ENCODE measurements at regions not wholly inside any gene's neighbourhood (a gene's known extent, or its start where the extent isn't known, plus 50 kb on each side); places are given as distances from the start of the nearest gene placed in this dataset.
A peak's percentile ranks its signal among the peaks of the same experiment; 100 is the strongest.

- no peak for DNase-seq
Measured at GRCh38 chr5:96284727-96285389, 148.2 kb downstream of the PCSK1 start.

- DNase-seq = no peak
Measured at GRCh38 chr5:96283589-96283988, 149.5 kb downstream of the PCSK1 start.

GRCh38 chr5:96282020-96282419 is 151.0 kb downstream of the PCSK1 start:
- DNase-seq = no peak

GRCh38 chr5:96280946-96281393 is 152.1 kb downstream of the PCSK1 start:
- DNase-seq = no peak

- no peak for DNase-seq
Measured at GRCh38 chr5:96279801-96280542, 153.1 kb downstream of the PCSK1 start.

- peak; percentile 72 to 91 (median 83) for DNase-seq
Measured at GRCh38 chr5:96278981-96279380, 154.1 kb downstream of the PCSK1 start.

GRCh38 chr5:96275051-96275450 is 158.0 kb downstream of the PCSK1 start:
- no peak for DNase-seq

GRCh38 chr5:96265487-96265886 is 167.6 kb downstream of the PCSK1 start:
- no peak for DNase-seq

GRCh38 chr5:96264047-96264446 is 169.0 kb downstream of the PCSK1 start:
- no peak for DNase-seq

GRCh38 chr5:96262105-96262504 is 170.9 kb downstream of the PCSK1 start:
- no peak for DNase-seq

GRCh38 chr5:96260009-96260408 is 173.0 kb downstream of the PCSK1 start:
- no peak for DNase-seq

- DNase-seq = peak in 1 of 3 donors; percentile 37
Measured at GRCh38 chr5:96259151-96259772, 173.8 kb downstream of the PCSK1 start.

- DNase-seq = no peak
Measured at GRCh38 chr5:96258692-96259091, 174.4 kb downstream of the PCSK1 start.

GRCh38 chr5:96257904-96258303 is 175.1 kb downstream of the PCSK1 start:
- DNase-seq = peak in 1 of 3 donors; percentile 79

- DNase-seq = peak in 1 of 3 donors; percentile 76
Measured at GRCh38 chr5:96256795-96257470, 176.1 kb downstream of the PCSK1 start.

- peak; percentile 47 to 95 (median 72) for DNase-seq
Measured at GRCh38 chr5:96254980-96255691, 177.9 kb downstream of the PCSK1 start.

GRCh38 chr5:96253140-96253539 is 179.9 kb downstream of the PCSK1 start:
- no peak for DNase-seq

- DNase-seq = no peak
Measured at GRCh38 chr5:96252596-96252995, 180.5 kb downstream of the PCSK1 start.

GRCh38 chr5:96250782-96251181 is 182.3 kb downstream of the PCSK1 start:
- no peak for DNase-seq

GRCh38 chr5:96248131-96248530 is 184.9 kb downstream of the PCSK1 start:
- no peak for DNase-seq

GRCh38 chr5:96247708-96248107 is 185.3 kb downstream of the PCSK1 start:
- no peak for DNase-seq
